ENCODE measurements at regions not wholly inside any gene's neighbourhood (a gene's known extent, or its start where the extent isn't known, plus 50 kb on each side); places are given as distances from the start of the nearest gene placed in this dataset.

DNA sequence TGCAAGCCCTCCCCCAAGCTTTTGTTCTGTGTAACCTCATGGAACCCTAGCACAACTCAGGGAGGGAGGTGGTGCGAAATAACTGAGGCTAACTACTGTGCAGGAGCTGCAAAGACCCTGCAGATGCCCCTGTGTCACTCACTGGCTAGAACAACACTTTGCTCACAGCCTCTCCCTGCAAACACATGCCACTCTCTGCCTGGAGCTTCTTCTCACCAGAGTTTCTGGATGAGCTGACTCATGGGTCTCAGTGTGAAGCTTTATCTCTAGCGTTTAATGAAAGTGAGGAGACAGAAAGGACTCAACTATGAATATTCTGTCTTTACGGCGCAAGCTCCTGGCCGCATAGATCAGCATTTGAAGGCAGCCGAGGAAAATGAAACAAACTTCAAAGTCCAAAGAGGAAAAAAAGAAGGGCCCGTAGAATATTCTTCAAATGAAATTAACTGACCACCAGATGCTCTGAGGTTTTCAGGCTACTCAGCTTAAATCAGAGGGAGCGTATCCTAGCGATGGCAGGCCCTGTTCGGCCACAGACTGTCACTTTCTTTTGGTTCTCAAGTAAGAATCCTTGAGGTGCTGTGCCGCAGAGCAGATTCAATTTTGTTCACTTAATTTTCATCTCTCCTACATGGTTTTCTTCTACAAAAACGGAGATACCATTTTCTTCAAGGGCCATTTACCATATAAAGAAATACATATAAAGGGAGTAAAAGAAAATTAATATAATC, 77.7 kb upstream of the TAS2R1 start:
- no peak overlapping the region for H3K4me2 ChIP-seq (ENCODE audit: low read length)
- no peaks in the 10 kb centered on the region for H3K9me3 ChIP-seq (ENCODE audit: low read length)
- H3F3A ChIP-seq (ENCODE audit: insufficient read depth, low read length): no peaks in the 10 kb centered on the region
- TF ChIP-seq, protein P1, sequence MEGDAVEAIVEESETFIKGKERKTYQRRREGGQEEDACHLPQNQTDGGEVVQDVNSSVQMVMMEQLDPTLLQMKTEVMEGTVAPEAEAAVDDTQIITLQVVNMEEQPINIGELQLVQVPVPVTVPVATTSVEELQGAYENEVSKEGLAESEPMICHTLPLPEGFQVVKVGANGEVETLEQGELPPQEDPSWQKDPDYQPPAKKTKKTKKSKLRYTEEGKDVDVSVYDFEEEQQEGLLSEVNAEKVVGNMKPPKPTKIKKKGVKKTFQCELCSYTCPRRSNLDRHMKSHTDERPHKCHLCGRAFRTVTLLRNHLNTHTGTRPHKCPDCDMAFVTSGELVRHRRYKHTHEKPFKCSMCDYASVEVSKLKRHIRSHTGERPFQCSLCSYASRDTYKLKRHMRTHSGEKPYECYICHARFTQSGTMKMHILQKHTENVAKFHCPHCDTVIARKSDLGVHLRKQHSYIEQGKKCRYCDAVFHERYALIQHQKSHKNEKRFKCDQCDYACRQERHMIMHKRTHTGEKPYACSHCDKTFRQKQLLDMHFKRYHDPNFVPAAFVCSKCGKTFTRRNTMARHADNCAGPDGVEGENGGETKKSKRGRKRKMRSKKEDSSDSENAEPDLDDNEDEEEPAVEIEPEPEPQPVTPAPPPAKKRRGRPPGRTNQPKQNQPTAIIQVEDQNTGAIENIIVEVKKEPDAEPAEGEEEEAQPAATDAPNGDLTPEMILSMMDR (IDR thresholded peaks at IDR 0.05; ENCODE audit: low read length): no peak
- no peak for TF ChIP-seq EZH2 (IDR thresholded peaks at IDR 0.05; ENCODE audit: borderline replicate concordance, low read length)
- H4K20me1 ChIP-seq (ENCODE audit: insufficient read depth, low read length): no peaks in the 10 kb centered on the region
- H3K9me2 ChIP-seq (ENCODE audit: low read depth, low read length): no peaks in the 10 kb centered on the region
- no peak overlapping the region for H3K4me3 ChIP-seq (ENCODE audit: low read depth, low read length, poor library complexity, severe bottlenecking)
- no peaks in the 10 kb centered on the region for H3K4me1 ChIP-seq (ENCODE audit: insufficient read depth, low read length, severe bottlenecking)
- H3K79me2 ChIP-seq (ENCODE audit: insufficient read depth, low read length): no peaks in the 10 kb centered on the region
- no peaks in the 10 kb centered on the region for H3K27me3 ChIP-seq (ENCODE audit: insufficient read depth, low read length)
- H2AFZ ChIP-seq (ENCODE audit: low read length): no peak overlapping the region
- no peak overlapping the region for H3K27ac ChIP-seq (ENCODE audit: low read depth, low read length, poor library complexity, severe bottlenecking)
- H3K9ac ChIP-seq (ENCODE audit: low read length): no peak overlapping the region
- no peaks in the 10 kb centered on the region for H3K36me3 ChIP-seq (ENCODE audit: insufficient read depth, low read length)

DNA sequence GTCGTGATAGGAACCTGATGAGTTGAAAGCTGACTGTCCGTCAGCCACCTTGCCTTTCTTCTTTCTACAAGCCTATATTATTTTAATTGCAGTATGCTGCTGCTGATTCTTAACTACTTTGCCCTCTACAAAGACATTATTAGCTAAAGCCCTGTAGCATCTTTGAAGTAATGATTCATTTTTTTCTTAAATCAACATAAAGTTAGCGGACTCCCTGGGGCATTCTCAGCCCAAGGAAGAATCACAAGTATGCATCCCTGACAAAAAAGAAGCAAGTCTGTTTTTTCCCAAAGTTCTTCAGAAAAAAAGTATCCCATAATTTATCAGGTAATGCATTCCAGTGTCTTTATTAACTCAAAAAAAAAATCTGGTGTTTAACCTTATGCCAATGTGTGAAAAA, 69.5 kb upstream of the TAS2R1 start:
- Histone ChIP-seq H3K27me3 (ENCODE audit: insufficient read depth, low read length) (no peaks in the 10 kb centered on the region), H2AFZ (ENCODE audit: low read length) (no peak overlapping the region), H3K9me3 (ENCODE audit: low read length) (no peaks in the 10 kb centered on the region), H3K36me3 (ENCODE audit: insufficient read depth, low read length) (no peaks in the 10 kb centered on the region), H4K20me1 (ENCODE audit: insufficient read depth, low read length) (no peaks in the 10 kb centered on the region), H3K4me1 (ENCODE audit: insufficient read depth, low read length, severe bottlenecking) (no peaks in the 10 kb centered on the region), H3K4me2 (ENCODE audit: low read length) (no peak overlapping the region), H3K9me2 (ENCODE audit: low read depth, low read length) (no peaks in the 10 kb centered on the region), H3F3A (ENCODE audit: insufficient read depth, low read length) (no peaks in the 10 kb centered on the region), H3K79me2 (ENCODE audit: insufficient read depth, low read length) (no peaks in the 10 kb centered on the region), H3K9ac (ENCODE audit: low read length) (no peak overlapping the region), H3K4me3 (ENCODE audit: low read depth, low read length, poor library complexity, severe bottlenecking) (no peak overlapping the region), H3K27ac (ENCODE audit: low read depth, low read length, poor library complexity, severe bottlenecking) (no peak overlapping the region)
- TF ChIP-seq EZH2 (IDR thresholded peaks at IDR 0.05; ENCODE audit: borderline replicate concordance, low read length): no peak
- TF ChIP-seq, protein P1 (IDR thresholded peaks at IDR 0.05; ENCODE audit: low read length): no peak

DNA sequence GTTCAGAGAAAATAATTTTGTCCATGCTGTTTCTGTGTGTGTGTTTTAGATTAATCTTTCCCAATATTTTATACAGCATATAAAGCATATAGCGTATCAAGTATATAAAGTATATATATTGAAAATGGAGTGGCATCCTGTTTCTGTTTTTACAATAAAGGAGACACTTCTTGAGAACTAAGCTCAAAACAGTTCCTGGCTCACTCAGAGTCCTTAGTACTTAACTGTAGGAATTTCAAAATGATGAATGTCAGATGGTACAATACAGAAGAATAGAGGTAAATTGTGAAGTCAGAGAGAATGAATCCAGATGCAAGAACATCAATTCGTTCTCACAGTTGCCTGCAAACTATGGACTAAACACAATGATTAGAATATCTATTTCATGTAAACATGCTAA, 68.7 kb upstream of the TAS2R1 start:
- H2AFZ ChIP-seq (ENCODE audit: low read length): no peak overlapping the region
- H3K4me2 ChIP-seq (ENCODE audit: low read length): no peak overlapping the region
- H3K27me3 ChIP-seq (ENCODE audit: insufficient read depth, low read length): no peaks in the 10 kb centered on the region
- H3K9me2 ChIP-seq (ENCODE audit: low read depth, low read length): no peaks in the 10 kb centered on the region
- H3F3A ChIP-seq (ENCODE audit: insufficient read depth, low read length): no peaks in the 10 kb centered on the region
- no peak overlapping the region for H3K27ac ChIP-seq (ENCODE audit: low read depth, low read length, poor library complexity, severe bottlenecking)
- H3K4me3 ChIP-seq (ENCODE audit: low read depth, low read length, poor library complexity, severe bottlenecking): no peak overlapping the region
- H4K20me1 ChIP-seq (ENCODE audit: insufficient read depth, low read length): no peaks in the 10 kb centered on the region
- no peaks in the 10 kb centered on the region for H3K36me3 ChIP-seq (ENCODE audit: insufficient read depth, low read length)
- H3K79me2 ChIP-seq (ENCODE audit: insufficient read depth, low read length): no peaks in the 10 kb centered on the region
- no peaks in the 10 kb centered on the region for H3K4me1 ChIP-seq (ENCODE audit: insufficient read depth, low read length, severe bottlenecking)
- no peak overlapping the region for H3K9ac ChIP-seq (ENCODE audit: low read length)
- no peaks in the 10 kb centered on the region for H3K9me3 ChIP-seq (ENCODE audit: low read length)
- no peak for TF ChIP-seq EZH2 (IDR thresholded peaks at IDR 0.05; ENCODE audit: borderline replicate concordance, low read length)
- TF ChIP-seq, protein P1 (IDR thresholded peaks at IDR 0.05; ENCODE audit: low read length): no peak
